OCI-M1 (cell line): ENCODE measurements at regions not wholly inside any gene's neighbourhood (a gene's known extent, or its start where the extent isn't known, plus 50 kb on each side); places are given as distances from the start of the nearest gene placed in this dataset.

Source experiments
- DNase-seq: peaks from one replicate; lab custom pipeline; 2025; lab: John Stamatoyannopoulos, UW

GRCh38 chr4:111031001-111031579, 408.2 kb upstream of the PITX2 start:
- no peak for DNase-seq

DNA sequence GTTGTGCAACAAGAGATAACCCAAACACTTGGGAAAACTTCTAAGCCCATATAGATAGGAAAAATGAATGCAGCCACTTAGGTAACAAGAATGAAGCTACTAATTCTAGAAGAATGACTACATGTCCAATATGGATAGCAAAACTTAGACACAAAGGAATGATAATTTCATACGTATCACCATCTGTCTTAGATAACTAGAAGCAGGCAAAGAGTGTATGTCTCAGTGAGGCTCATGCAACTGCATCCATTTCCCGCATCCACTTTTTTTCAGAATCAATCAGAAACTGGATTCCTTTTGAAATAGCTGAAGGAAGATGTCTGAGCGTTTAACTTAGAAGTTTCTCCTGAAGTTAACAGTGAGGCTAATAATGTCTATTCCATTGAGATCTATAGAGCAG, 408.7 kb upstream of the PITX2 start:
- no peak for DNase-seq

DNA sequence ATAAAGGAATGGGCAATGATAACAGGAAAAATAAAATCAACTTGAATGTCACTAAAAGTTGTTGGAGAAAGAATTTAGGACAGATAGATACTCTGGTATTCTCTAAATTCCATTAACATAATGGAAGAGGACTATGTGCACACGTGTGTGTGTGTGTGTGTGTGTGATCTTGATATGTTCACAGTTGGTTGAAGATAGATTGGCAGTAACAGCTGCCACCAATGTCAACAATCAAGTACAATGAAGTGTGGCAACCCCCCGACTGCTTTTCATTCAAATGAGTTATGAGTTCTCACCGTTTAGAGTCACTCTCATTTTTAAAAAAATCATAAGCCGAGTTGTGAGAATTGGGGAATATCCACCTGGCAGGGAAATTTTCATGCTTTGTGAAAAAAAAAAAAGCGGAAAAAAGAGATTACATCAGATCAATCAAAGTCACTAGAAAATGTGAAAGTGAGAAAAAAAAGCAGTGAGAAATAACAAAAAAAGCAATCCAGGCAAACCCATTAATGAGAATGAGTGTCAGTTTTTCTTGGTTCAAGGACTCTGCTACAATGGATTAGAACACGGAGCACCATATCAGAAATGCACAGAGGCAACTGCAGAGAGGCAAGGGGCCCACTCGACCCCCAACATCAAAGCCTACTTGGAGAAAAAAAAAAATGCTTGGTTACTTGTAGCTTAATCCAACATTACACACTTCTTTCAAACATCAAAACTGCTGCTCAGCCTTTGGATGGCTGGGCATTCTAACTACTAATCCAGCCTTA, 414.9 kb upstream of the PITX2 start:
- DNase-seq: no peak

- no peak for DNase-seq
Observed at GRCh38 chr4:111040904-111041303, 418.0 kb upstream of the PITX2 start.

DNA sequence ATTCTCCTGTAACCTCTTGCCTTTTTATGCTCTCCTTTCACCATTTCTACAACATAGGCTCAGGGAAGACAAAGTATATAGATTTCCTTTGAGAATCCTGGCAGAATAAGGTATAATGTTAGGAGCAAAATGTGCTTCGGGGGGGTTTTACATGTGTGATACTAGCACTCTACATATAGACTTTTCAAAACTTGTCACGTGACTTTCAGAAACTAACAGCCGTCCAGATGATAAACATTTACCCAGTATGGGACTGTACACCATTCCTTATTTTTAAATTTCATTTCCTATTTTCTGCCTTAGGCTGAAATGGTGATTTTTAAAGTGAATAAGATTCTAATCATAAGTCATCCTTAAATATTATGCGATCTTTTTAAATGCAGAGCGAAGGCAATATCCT, 420.4 kb upstream of the PITX2 start:
- DNase-seq: no peak

- DNase-seq: peak; percentile 22
Observed at GRCh38 chr4:111045992-111046391, 423.1 kb upstream of the PITX2 start.

DNA sequence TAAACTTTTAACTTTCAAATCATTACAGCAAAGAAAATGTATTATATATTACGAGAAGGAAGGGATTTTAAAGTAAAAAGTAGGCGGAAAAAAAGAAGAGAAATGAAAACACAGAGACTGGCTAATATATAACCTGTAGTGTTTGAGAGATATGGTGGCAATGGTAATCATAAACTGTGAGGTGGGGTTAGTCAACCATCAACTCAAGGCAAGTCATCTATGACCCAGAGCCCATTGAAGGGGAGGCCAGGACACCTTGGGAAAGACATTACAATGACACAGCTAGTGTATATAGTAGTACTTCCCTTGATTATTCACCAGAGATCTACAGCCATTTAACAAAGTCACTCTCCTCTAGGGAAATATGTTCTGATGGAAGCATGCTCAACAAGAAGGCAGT, 423.9 kb upstream of the PITX2 start:
- no peak for DNase-seq

DNA sequence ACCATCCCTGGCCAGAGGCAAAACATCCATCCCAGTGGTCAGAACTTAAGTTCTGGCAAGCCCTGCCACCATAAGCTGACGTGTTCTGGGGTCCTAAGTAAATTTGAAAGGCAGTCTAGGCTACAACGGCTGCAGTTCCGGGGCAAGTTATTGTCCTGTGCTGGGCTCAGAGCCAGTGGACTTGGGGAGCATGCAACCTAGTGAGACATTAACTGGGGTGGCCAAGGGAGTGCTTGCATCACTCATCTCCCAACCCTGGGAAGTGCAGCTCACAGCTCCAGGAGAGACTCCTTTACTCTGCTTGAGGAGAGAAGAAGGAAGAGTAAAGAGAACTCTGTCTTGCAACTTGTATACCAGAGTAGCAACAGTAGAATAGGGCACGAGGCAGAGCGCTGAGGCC, 425.4 kb upstream of the PITX2 start:
- DNase-seq: no peak

- peak; percentile 83 for DNase-seq
Observed at GRCh38 chr4:111064342-111064993, 441.6 kb upstream of the PITX2 start.

GRCh38 chr4:111066001-111066400, 443.1 kb upstream of the PITX2 start:
- DNase-seq: no peak

GRCh38 chr4:111066447-111066846, 443.6 kb upstream of the PITX2 start:
- no peak for DNase-seq

DNA sequence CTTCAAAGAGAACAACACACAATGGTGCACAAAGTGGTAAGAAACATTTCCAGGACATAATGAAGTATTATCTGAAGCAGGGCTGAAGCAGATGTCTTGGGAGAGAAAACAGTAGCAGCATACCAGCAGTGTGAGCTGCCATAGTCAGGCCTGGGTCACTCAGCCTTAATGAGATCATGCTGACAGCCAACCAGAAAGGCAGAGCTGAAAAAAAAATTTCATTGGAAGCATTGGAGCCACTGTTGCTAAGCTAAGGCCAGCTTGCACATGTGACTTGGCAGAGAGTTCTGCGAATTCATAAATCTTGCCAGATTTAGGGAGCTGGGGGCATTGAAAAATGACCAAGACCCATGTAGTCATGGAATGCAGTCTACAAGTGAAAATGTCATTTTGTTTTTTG, 444.0 kb upstream of the PITX2 start:
- no peak for DNase-seq

GRCh38 chr4:111068883-111069282, 446.0 kb upstream of the PITX2 start:
- DNase-seq: no peak

- no peak for DNase-seq
Observed at GRCh38 chr4:111070390-111070789, 447.5 kb upstream of the PITX2 start.

DNA sequence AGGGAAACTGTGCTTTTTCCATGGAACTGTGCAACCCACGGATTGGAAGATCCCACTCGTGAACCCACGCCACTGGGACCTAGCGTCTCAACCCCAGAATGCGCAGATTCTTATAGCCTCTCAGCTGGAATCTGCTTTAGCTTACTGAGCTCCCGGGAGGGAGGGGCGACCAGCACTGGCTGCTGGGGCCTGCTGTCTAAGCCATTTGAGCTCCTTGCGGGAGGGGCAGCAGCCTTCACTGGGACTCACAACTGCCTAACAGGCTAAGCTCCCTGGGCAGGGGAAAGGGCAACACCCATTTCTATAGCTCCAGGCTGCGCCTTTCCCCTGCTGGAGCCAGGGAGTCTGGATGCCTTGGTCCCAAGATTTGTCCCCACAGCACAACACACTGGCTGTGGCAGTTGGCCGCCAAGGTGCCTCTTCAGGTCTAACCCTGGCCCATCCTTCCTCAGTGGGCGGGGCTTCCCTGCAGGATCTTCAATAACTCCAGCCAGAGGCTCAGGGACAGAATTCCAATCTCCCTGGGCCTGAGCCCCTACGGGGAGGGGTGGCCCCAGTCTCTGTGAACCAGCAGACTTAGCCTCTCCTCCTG, 451.7 kb upstream of the PITX2 start:
- no peak for DNase-seq

DNA sequence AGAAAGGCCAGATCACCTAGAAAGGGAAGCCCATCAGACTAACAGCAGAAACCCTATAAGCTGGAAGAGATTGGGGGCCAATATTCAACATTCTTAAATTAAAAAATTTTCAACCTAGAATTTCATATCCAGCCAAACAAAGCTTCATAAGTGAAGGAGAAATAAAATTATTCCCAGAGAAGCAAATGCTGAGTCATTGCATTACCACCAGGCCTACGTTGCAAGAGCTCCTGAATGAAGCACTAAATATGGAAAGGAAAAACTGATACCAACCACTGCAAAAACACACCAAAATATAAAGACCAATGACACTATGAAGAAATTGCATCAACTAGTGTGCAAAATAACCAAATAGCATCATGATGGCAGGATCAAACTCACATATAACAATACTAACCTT, 453.4 kb upstream of the PITX2 start:
- peak; percentile 7 for DNase-seq

DNA sequence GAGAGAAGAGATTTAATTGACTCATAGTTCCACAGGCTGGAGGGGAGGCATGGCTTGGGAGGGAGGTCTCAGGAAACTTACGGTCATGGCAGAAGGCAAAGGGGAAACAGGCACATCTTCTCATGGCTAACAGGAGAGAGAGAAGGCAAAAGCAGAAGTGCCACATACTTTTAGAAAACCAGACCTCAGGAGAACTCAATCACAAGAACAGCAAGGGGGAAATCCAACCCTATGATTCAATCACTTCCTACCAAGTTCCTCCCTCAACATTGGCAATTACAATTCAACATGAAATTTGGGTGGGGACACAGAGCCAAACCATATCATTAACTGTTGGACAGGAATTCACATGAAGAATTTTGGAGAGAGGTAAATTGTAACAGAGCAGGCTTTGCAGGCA, 485.3 kb upstream of the PITX2 start:
- peak; percentile 36 for DNase-seq

- DNase-seq: no peak
Observed at GRCh38 chr4:111113591-111113990, 490.7 kb upstream of the PITX2 start.

GRCh38 chr4:111115881-111116280, 493.0 kb upstream of the PITX2 start:
- DNase-seq: no peak

GRCh38 chr4:111120191-111120590, 497.3 kb upstream of the PITX2 start:
- DNase-seq: peak; percentile 95

DNA sequence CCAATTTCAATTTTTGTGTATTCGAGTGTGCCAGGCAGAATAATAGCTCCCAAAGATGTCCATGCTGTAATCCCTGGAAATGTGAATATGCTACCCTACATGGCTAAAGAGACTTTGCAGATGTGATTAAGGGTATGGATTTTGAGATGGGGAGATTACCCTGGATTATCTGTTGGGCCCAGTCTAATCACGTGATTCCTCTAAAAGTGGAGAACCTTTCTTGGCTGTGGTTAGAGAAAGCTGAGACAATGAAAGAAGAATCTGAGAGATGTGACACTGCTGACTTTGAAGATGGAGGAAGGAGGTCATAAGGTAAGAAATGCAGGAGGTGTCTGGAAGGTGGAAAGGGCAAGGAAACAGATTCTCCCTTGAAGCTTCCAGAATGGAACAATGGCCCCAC, 503.5 kb upstream of the PITX2 start:
- DNase-seq: peak; percentile 21

DNA sequence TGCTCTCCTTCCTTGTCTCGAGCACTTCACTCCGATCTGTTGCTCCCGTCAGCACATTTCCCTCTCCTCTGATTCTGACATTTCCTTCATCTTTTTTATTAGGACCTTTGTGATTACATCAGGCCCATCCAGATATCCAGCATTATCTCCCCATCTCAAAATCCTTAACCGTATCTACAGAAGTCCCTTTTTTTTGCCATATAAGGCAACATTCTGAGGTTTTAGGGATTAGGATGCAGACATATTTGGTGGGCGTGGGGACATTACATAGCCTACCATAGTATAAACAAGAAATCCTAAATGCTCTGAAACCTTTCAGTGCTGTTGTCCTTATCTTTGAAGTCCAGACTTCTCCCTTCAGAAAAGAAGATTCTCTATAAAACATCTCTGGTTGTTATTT, 505.0 kb upstream of the PITX2 start:
- peak; percentile 79 for DNase-seq

- peak; percentile 79 for DNase-seq
Observed at GRCh38 chr4:111128327-111128726, 505.4 kb upstream of the PITX2 start.
